ENCODE measurements at regions not wholly inside any gene's neighbourhood (a gene's known extent, or its start where the extent isn't known, plus 50 kb on each side); places are given as distances from the start of the nearest gene placed in this dataset.
"Not testable (repeated sequence)": the region's sequence is repeated elsewhere in the genome, so short reads cannot be mapped to it uniquely, and the experiment has no call there.

DNA sequence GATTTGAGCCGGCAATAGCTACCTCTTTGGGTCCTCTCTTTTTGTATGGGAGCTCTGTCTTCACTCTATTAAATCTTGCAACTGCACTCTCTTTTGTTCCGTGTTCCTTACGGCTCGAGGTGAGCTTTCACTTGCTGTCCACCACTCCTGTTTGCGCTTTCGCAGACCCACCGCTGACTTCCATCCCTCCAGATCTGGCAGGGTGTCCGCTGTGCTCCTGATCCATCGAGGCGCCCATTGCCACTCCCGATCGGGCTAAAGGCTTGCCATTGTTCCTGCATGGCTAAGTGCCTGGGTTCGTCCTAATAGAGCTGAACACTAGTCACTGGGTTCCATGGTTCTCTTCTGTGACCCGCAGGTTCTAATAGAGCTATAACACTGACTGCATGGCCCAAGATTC is 304.9 kb upstream of the MDFIC2 start:
- H3K27ac Mint-ChIP-seq, H3K9me3 Mint-ChIP-seq, H3K4me1 Mint-ChIP-seq, H3K36me3 Mint-ChIP-seq, H3K27me3 Mint-ChIP-seq, H3K4me3 Mint-ChIP-seq: not testable (repeated sequence)

GRCh38 chr3:70615286-70615685 is 302.8 kb upstream of the MDFIC2 start:
- Mint-ChIP-seq H3K4me3 (no peak overlapping the region), H3K4me1 (no peaks in the 10 kb centered on the region), H3K27me3 (peaks cover 2% of the 10 kb centered on the region), H3K27ac (no peak overlapping the region), H3K36me3 (no peaks in the 10 kb centered on the region), H3K9me3 (no peaks in the 10 kb centered on the region)

DNA sequence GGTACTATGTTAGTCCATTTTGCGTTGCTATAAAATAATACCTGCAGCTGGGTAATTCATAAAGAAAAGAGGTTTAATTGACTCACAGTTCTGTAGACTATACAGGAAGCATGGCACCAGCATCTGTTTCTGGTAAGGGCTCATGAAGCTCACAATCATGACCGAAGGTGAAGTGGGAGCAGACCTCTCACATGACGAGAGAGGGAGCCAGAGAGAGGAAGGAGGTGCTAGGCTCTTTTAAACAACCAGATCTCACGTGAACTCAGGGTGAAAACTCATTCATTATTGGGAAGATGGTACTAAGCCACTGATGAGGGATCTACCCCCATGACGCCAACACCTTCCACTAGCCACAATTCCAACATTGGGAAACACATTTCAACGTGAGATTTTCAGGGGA is 301.7 kb upstream of the MDFIC2 start:
- Mint-ChIP-seq H3K4me3 (no peak overlapping the region), H3K36me3 (no peaks in the 10 kb centered on the region), H3K27me3 (peaks cover 4% of the 10 kb centered on the region), H3K27ac (no peak overlapping the region), H3K9me3 (no peaks in the 10 kb centered on the region), H3K4me1 (no peaks in the 10 kb centered on the region)

GRCh38 chr3:70612920-70613319 is 300.5 kb upstream of the MDFIC2 start:
- Mint-ChIP-seq H3K36me3 (no peaks in the 10 kb centered on the region), H3K4me1 (no peaks in the 10 kb centered on the region), H3K27me3 (peaks cover 4% of the 10 kb centered on the region), H3K9me3 (no peaks in the 10 kb centered on the region), H3K27ac (no peak overlapping the region), H3K4me3 (no peak overlapping the region)

DNA sequence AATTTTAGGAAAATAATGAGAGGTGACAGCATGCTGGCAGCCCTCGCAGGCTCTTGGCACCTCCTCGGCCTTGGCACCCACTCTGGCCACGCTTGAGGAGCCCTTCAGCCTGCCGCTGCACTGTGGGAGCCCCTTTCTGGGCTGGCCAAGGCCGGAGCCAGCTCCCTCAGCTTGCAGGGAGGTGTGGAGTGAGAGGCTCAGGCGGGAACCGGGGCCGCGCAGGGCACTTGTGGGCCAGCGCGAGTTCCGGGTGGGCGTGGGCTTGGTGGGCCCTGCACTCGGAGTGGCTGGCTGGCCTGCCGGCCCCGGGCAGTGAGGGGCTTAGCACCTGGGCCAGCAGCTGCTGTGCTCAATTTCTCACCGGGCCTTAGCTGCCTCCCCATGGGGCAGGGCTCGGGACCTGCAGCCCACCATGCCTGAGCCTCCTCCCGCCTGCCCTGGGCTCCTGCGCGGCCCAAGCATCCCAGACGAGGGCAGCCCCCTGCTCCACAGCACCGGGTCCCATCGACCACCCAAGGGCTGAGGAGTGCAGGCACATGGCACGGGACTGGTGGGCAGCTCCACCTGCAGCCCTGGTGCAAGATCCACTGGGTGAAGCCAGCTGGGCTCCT is 299.3 kb upstream of the MDFIC2 start:
- not testable (repeated sequence) for H3K36me3 Mint-ChIP-seq, H3K4me1 Mint-ChIP-seq, H3K27ac Mint-ChIP-seq, H3K27me3 Mint-ChIP-seq, H3K4me3 Mint-ChIP-seq, H3K9me3 Mint-ChIP-seq

DNA sequence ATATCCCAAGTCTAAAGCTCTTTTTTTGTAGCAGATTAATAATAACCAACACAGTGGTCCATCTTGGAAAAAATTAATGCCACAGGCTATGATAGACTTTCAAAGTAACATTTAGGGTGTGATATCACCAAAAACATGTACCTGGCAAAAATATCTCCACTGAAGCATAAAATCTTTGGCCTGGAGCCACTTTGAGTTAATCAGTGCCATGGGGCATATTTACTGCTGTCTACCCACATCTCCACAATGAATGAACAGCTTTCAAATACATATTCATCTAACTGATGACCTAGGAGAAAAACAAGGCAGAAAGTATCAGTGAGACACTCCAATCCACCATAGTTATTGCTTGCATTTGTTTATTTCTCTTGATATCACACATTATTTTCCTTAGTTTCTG is 296.0 kb upstream of the MDFIC2 start:
- H3K9me3 Mint-ChIP-seq: no peaks in the 10 kb centered on the region
- no peak overlapping the region for H3K27ac Mint-ChIP-seq
- H3K27me3 Mint-ChIP-seq: peaks cover 10% of the 10 kb centered on the region
- no peaks in the 10 kb centered on the region for H3K36me3 Mint-ChIP-seq
- H3K4me1 Mint-ChIP-seq: peaks cover 2% of the 10 kb centered on the region
- no peak overlapping the region for H3K4me3 Mint-ChIP-seq

DNA sequence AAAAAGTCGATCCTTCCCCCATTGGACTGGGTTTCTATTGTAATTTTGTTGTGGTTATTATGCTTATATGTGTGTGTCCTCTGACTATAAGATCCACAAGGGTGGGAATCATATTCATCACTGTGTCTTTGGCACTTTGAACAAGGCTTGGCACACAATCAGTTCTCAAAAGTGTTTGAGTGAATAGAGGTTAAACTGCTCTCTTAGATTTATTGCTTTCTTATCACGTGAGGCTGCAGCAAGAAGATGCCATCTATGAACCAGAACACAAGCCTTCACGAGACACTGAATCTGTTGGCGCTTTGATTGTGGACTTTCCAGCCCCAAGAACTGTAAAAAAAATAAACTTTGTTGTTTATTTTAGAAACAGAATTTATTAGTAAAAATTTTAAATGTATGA is 295.0 kb upstream of the MDFIC2 start:
- no peaks in the 10 kb centered on the region for H3K9me3 Mint-ChIP-seq
- H3K27ac Mint-ChIP-seq: no peak overlapping the region
- H3K27me3 Mint-ChIP-seq: peaks cover 10% of the 10 kb centered on the region

GRCh38 chr3:70606018-70606417 is 293.6 kb upstream of the MDFIC2 start:
- H3K36me3 Mint-ChIP-seq: no peaks in the 10 kb centered on the region
- no peak overlapping the region for H3K27ac Mint-ChIP-seq
- peaks cover 12% of the 10 kb centered on the region for H3K27me3 Mint-ChIP-seq
- H3K4me3 Mint-ChIP-seq: no peak overlapping the region
- no peaks in the 10 kb centered on the region for H3K9me3 Mint-ChIP-seq
- H3K4me1 Mint-ChIP-seq: peaks cover 5% of the 10 kb centered on the region

More for the DNA sequence above, 295.0 kb upstream of the MDFIC2 start:
- H3K4me3 Mint-ChIP-seq: no peak overlapping the region
- H3K36me3 Mint-ChIP-seq: no peaks in the 10 kb centered on the region
- peaks cover 5% of the 10 kb centered on the region for H3K4me1 Mint-ChIP-seq

DNA sequence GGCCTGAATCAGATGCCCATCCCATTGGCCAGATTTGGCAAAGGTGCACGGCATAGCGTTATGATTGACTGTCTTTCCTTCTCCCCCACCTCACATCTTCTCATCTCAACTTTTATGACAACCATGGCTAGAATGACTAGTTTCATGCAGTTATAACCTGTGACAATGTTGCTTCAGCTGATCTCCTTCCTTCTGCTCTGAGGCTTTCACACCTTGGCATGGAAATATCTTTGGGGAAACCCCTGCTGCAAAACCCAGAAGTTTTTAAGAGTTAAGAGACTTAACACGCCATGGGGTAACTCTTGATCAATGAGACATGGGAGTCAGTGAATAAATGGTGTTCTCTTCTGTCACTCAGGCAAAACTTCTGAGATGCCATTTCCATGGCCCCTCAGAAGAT is 290.7 kb upstream of the MDFIC2 start:
- H3K36me3 Mint-ChIP-seq: no peaks in the 10 kb centered on the region
- no peak overlapping the region for H3K4me3 Mint-ChIP-seq
- no peak overlapping the region for H3K27ac Mint-ChIP-seq
- no peaks in the 10 kb centered on the region for H3K9me3 Mint-ChIP-seq
- peaks cover 17% of the 10 kb centered on the region for H3K27me3 Mint-ChIP-seq
- H3K4me1 Mint-ChIP-seq: peaks cover 5% of the 10 kb centered on the region

GRCh38 chr3:70597312-70597711 is 284.9 kb upstream of the MDFIC2 start:
- Mint-ChIP-seq H3K9me3 (no peaks in the 10 kb centered on the region), H3K27me3 (peaks cover 20% of the 10 kb centered on the region), H3K36me3 (no peaks in the 10 kb centered on the region), H3K4me1 (no peaks in the 10 kb centered on the region), H3K27ac (no peak overlapping the region), H3K4me3 (no peak overlapping the region)

DNA sequence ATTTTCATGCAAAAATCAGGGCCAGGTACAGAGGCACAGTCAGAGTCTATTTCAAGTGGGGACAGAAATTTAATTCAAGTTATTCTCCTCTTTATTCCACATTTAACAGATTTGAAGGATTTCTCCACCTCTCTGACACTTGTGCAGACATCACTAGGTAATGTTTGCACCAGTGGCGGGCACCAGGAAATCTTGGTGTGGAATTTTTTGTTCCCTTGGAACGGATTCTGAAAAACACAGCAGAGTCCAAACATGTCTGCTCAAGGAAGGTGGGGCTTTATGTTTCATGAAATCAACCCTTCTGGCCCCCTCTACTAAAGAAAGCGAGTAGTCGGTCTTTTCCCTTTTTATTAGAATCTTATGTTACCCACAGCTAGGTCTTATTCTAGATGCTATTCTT is 271.2 kb upstream of the MDFIC2 start:
- H3K27ac Mint-ChIP-seq: no peak overlapping the region
- H3K27me3 Mint-ChIP-seq: peaks cover 8% of the 10 kb centered on the region
- no peak overlapping the region for H3K4me3 Mint-ChIP-seq
- no peaks in the 10 kb centered on the region for H3K4me1 Mint-ChIP-seq
- no peaks in the 10 kb centered on the region for H3K36me3 Mint-ChIP-seq
- no peaks in the 10 kb centered on the region for H3K9me3 Mint-ChIP-seq

DNA sequence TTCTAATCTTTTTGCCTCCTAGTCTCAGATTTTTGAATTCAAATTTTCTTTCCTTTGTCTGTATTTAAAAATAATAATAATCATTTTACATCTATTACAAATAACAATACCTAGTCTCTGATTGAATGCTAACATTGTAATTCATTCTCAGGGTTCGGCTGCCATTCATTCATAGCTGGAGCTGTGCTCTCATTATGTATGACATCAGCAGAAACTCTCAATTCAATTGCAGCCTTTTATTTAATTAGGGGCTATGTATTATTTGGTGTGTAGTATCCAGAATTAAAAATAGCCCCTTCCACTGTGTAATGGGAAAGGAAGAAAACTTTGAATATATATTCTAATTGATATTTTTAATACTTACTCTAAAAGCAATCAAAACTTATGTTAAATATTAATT is 270.4 kb upstream of the MDFIC2 start:
- Mint-ChIP-seq H3K4me1 (no peaks in the 10 kb centered on the region), H3K4me3 (no peak overlapping the region), H3K36me3 (no peaks in the 10 kb centered on the region), H3K27ac (no peak overlapping the region), H3K9me3 (no peaks in the 10 kb centered on the region), H3K27me3 (peaks cover 12% of the 10 kb centered on the region)

DNA sequence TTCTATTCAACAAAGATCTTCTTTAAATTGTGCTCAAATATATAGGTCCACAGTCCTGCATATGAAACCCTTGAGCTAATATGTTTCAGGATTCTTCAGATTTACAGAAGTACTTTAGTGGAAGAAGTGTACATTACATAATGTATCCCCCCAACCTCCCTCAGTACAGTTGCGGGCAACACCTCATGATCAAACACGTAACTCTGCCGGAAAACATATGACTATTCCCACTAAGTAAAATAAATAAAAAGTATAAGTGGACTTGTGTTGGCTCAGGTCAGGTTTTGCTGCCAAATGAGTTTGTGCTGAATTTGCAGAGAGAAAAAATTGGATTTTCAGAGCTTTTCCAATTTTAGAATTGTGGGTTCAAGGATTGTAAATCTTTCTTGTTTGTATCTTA is 267.6 kb upstream of the MDFIC2 start:
- Mint-ChIP-seq H3K36me3 (no peaks in the 10 kb centered on the region), H3K4me1 (no peaks in the 10 kb centered on the region), H3K27ac (no peak overlapping the region), H3K4me3 (no peak overlapping the region), H3K9me3 (no peaks in the 10 kb centered on the region), H3K27me3 (peaks cover 16% of the 10 kb centered on the region)

DNA sequence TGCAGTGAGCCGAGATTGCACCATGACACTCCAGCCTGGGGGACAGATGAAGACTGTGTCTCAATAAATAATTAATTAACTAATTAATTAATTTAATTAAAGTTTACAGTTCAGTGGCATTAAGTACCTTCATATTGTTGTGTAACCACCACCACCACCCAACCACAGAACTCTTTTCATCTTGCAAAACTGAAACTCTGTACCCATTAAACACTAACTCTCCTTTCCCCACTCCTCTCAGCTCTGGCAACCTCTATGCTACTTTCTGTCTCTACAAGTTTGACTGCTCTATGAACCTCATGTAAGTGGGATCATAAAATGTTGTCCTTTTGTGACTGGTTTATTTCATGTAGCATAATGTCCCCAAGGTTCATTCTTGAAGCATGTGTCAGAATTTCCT is 259.3 kb upstream of the MDFIC2 start:
- H3K9me3 Mint-ChIP-seq: no peaks in the 10 kb centered on the region
- H3K36me3 Mint-ChIP-seq: no peaks in the 10 kb centered on the region
- H3K4me3 Mint-ChIP-seq: no peak overlapping the region
- no peaks in the 10 kb centered on the region for H3K4me1 Mint-ChIP-seq
- no peak overlapping the region for H3K27ac Mint-ChIP-seq
- peaks cover 7% of the 10 kb centered on the region for H3K27me3 Mint-ChIP-seq

GRCh38 chr3:70570584-70570983 is 258.1 kb upstream of the MDFIC2 start:
- H3K4me1 Mint-ChIP-seq: no peaks in the 10 kb centered on the region
- H3K27me3 Mint-ChIP-seq: peaks cover 8% of the 10 kb centered on the region
- H3K36me3 Mint-ChIP-seq: no peaks in the 10 kb centered on the region
- H3K4me3 Mint-ChIP-seq: no peak overlapping the region
- H3K27ac Mint-ChIP-seq: no peak overlapping the region
- H3K9me3 Mint-ChIP-seq: no peaks in the 10 kb centered on the region

GRCh38 chr3:70568626-70569025 is 256.2 kb upstream of the MDFIC2 start:
- H3K36me3 Mint-ChIP-seq: peaks cover 2% of the 10 kb centered on the region
- peaks cover 3% of the 10 kb centered on the region for H3K9me3 Mint-ChIP-seq
- H3K27ac Mint-ChIP-seq: no peak overlapping the region
- no peak overlapping the region for H3K4me3 Mint-ChIP-seq
- peaks cover 4% of the 10 kb centered on the region for H3K27me3 Mint-ChIP-seq
- no peaks in the 10 kb centered on the region for H3K4me1 Mint-ChIP-seq

GRCh38 chr3:70565861-70566260 is 253.4 kb upstream of the MDFIC2 start:
- H3K4me1 Mint-ChIP-seq: no peaks in the 10 kb centered on the region
- H3K27ac Mint-ChIP-seq: no peak overlapping the region
- peaks cover 2% of the 10 kb centered on the region for H3K36me3 Mint-ChIP-seq
- peaks cover 5% of the 10 kb centered on the region for H3K9me3 Mint-ChIP-seq
- no peak overlapping the region for H3K4me3 Mint-ChIP-seq
- H3K27me3 Mint-ChIP-seq: peaks cover 5% of the 10 kb centered on the region
